Adrenal gland (tissue), 5 donors: ENCODE measurements at regions not wholly inside any gene's neighbourhood (a gene's known extent, or its start where the extent isn't known, plus 50 kb on each side); places are given as distances from the start of the nearest gene placed in this dataset.

Experiments
- POLR2A ChIP-seq, 2 donors: fragments of 450-650 bp; IDR thresholded peaks; one replicate each; pipeline ENCODE4 v1.6.1; 2017; ENCODE audit warnings: antibody characterized with exemption in 2 of 2, mild to moderate bottlenecking in 2 of 2, moderate library complexity in 1 of 2
- TF ChIP-seq, protein P1 (sequence below), 6 experiments: fragments of 450-650 bp in 4 of 6; fragments of 200-600 bp in 2 of 6; sonication (generic) in 1 of 6; IDR thresholded peaks; 1 replicate in 5 of 6; 2 replicates in 1 of 6; pipeline versions ENCODE4 v1.5.1 to v1.8.0; 2016 to 2021; ENCODE audit warnings: antibody characterized with exemption in 6 of 6, mild to moderate bottlenecking in 2 of 6, moderate library complexity in 1 of 6
- donor health status: DM: no; HTN: no; CAD: no.

DNA sequence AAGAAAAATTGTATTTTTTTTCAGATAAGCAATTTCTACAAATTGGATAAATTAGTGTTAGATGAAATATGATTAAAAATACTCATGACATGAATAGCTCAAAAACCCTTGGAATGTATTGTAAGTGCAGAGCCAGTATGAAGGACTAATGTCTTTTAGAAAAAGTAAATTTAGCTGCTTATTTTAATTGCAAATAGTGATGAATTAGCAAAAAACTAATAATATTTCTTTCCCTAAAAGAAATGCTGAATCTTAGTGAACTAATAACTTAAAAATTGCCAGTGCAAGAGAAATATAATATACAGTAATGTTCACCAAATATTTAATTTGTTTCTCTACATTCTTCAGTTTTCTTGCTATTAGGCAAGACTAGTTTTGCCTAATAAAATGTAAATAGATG is 72.4 kb downstream of the RND3 start:
- TF ChIP-seq, protein P1, sequence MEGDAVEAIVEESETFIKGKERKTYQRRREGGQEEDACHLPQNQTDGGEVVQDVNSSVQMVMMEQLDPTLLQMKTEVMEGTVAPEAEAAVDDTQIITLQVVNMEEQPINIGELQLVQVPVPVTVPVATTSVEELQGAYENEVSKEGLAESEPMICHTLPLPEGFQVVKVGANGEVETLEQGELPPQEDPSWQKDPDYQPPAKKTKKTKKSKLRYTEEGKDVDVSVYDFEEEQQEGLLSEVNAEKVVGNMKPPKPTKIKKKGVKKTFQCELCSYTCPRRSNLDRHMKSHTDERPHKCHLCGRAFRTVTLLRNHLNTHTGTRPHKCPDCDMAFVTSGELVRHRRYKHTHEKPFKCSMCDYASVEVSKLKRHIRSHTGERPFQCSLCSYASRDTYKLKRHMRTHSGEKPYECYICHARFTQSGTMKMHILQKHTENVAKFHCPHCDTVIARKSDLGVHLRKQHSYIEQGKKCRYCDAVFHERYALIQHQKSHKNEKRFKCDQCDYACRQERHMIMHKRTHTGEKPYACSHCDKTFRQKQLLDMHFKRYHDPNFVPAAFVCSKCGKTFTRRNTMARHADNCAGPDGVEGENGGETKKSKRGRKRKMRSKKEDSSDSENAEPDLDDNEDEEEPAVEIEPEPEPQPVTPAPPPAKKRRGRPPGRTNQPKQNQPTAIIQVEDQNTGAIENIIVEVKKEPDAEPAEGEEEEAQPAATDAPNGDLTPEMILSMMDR (IDR thresholded peaks at IDR 0.05): no peak
- no peak for TF ChIP-seq POLR2A (IDR thresholded peaks at IDR 0.05)
